SK-N-SH (cell line): ENCODE measurements at regions not wholly inside any gene's neighbourhood (a gene's known extent, or its start where the extent isn't known, plus 50 kb on each side); places are given as distances from the start of the nearest gene placed in this dataset.

Experiments
- EP300 ChIP-seq, 2 experiments: IDR thresholded peaks; 2 replicates each; pipeline versions ENCODE4 v1.4.0 to v1.6.1; 2012; ENCODE audit warnings: borderline replicate concordance in 1 of 2, low read depth in 1 of 2, low read length in 1 of 2
- FOSL2 ChIP-seq: IDR thresholded peaks from 2 replicates; pipeline ENCODE4 v1.4.0; 2012; ENCODE audit warnings: low read depth, mild to moderate bottlenecking, moderate library complexity, borderline replicate concordance
- FOXM1 ChIP-seq: IDR thresholded peaks from 2 replicates; pipeline ENCODE4 v1.4.0; 2012; ENCODE audit warnings: low read depth, mild to moderate bottlenecking
- POLR2AphosphoS5 ChIP-seq: IDR thresholded peaks from 2 replicates; pipeline ENCODE4 v1.6.1; 2012; ENCODE audit warnings: low read depth, low read length
- TF ChIP-seq, protein P1 (sequence below): fragments of 200-600 bp; sonication (generic); IDR thresholded peaks from 2 replicates; pipeline ENCODE4 v1.6.1; 2017; ENCODE audit warnings: antibody characterized with exemption, mild to moderate bottlenecking, moderate library complexity

GRCh38 chr2:81734981-81735380 lies 1430.4 kb upstream of the LRRTM1 start:
- TF ChIP-seq FOXM1 (no peak), POLR2AphosphoS5 (no peak), EP300 (IDR thresholded peaks at IDR 0.05; ENCODE audit: borderline replicate concordance in 1 of 2, low read depth in 1 of 2, low read length in 1 of 2) (no peak), FOSL2 (no peak)
- TF ChIP-seq, protein P1, sequence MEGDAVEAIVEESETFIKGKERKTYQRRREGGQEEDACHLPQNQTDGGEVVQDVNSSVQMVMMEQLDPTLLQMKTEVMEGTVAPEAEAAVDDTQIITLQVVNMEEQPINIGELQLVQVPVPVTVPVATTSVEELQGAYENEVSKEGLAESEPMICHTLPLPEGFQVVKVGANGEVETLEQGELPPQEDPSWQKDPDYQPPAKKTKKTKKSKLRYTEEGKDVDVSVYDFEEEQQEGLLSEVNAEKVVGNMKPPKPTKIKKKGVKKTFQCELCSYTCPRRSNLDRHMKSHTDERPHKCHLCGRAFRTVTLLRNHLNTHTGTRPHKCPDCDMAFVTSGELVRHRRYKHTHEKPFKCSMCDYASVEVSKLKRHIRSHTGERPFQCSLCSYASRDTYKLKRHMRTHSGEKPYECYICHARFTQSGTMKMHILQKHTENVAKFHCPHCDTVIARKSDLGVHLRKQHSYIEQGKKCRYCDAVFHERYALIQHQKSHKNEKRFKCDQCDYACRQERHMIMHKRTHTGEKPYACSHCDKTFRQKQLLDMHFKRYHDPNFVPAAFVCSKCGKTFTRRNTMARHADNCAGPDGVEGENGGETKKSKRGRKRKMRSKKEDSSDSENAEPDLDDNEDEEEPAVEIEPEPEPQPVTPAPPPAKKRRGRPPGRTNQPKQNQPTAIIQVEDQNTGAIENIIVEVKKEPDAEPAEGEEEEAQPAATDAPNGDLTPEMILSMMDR = no peak
